Endothelial cell of umbilical vein (primary cell): ENCODE measurements at regions not wholly inside any gene's neighbourhood (a gene's known extent, or its start where the extent isn't known, plus 50 kb on each side); places are given as distances from the start of the nearest gene placed in this dataset.

Experiments used
- BruUV-seq: library from RNA; stranded (reverse); fragments of 400-500 nt; replicated peaks from 2 replicates; lab custom pipeline; 2021; lab: Mats Ljungman, UMichigan
- CTCF ChIA-PET: fragments of 300-600, 350-600 bp; sonication (Branson Sonifier 250); formaldehyde crosslinking; loops from one replicate; lab custom pipeline; 2021; ENCODE audit warnings: antibody characterized with exemption, inconsistent platforms; lab: Charles Lee
- POLR2A ChIA-PET: fragments of 300-600, 350-600 bp; sonication (Branson Sonifier 250); formaldehyde crosslinking; loops from one replicate; lab custom pipeline; 2021; ENCODE audit warnings: antibody characterized with exemption, inconsistent platforms; lab: Charles Lee
- DNase-seq: peaks from one replicate; pipeline ENCODE4 v3.0.0-alpha.2; 2011; ENCODE audit warnings: low read depth, low spot score
- FAIRE-seq: peaks from 2 replicates; lab custom pipeline; 2011; peaks lifted over from hg19 to GRCh38; lab: Jason Lieb, UNC
- H2AFZ ChIP-seq: 2 replicates; pipeline ENCODE4 v1.6.0; 2012; ENCODE audit warnings: low read depth, low read length, control low read depth, inconsistent platforms
- H3K27ac ChIP-seq: 2 replicates; pipeline ENCODE4 v1.5.1; 2011; ENCODE audit warnings: low read depth, mild to moderate bottlenecking, control low read depth, low read length, moderate library complexity; ENCODE audit not compliant: insufficient read depth
- H3K27me3 ChIP-seq, 2 experiments: 2 replicates each; pipeline versions ENCODE4 v1.6.0 to v1.6.1; 2011; ENCODE audit warnings: low read length in 2 of 2, mixed read lengths in 1 of 2; ENCODE audit not compliant: control insufficient read depth in 2 of 2, insufficient read depth in 2 of 2
- H3K36me3 ChIP-seq, 2 experiments: 2 replicates in 1 of 2; 3 replicates in 1 of 2; pipeline ENCODE4 v1.5.1; 2011; ENCODE audit warnings: low read length in 2 of 2, mild to moderate bottlenecking in 1 of 2, moderate library complexity in 1 of 2; ENCODE audit not compliant: control insufficient read depth in 2 of 2, insufficient read depth in 2 of 2; ENCODE audit errors: extremely low read depth in 1 of 2
- H3K4me1 ChIP-seq: 3 replicates; pipeline ENCODE4 v1.5.1; 2011; ENCODE audit warnings: mild to moderate bottlenecking, low read length; ENCODE audit not compliant: control insufficient read depth, insufficient read depth; ENCODE audit errors: extremely low read depth
- H3K4me2 ChIP-seq: 2 replicates; pipeline ENCODE4 v1.6.1; 2011; ENCODE audit warnings: low read length, control low read depth, mixed read lengths; ENCODE audit not compliant: insufficient read depth
- H3K4me3 ChIP-seq, 3 experiments: fragments of 200-600 bp in 1 of 3; sonication (generic), shearing (Covaris generic) in 1 of 3; replicated peaks in 1 of 3; 2 replicates each; pipeline ENCODE4 v1.5.1; 2011 to 2016; ENCODE audit warnings: control low read depth in 3 of 3, low read length in 3 of 3, mild to moderate bottlenecking in 2 of 3, inconsistent platforms in 1 of 3, low read depth in 1 of 3, moderate library complexity in 1 of 3; ENCODE audit not compliant: insufficient read depth in 1 of 3
- H3K79me2 ChIP-seq: 2 replicates; pipeline ENCODE4 v1.6.0; 2012; ENCODE audit warnings: low read length, inconsistent platforms; ENCODE audit not compliant: control insufficient read depth, insufficient read depth
- H3K9ac ChIP-seq: replicated peaks from 2 replicates; pipeline ENCODE3; 2011; ENCODE audit warnings: low read length, control low read depth; ENCODE audit not compliant: insufficient read depth; ENCODE audit errors: extremely low read depth
- H3K9me1 ChIP-seq: replicated peaks from 3 replicates; pipeline ENCODE4 v1.6.0; 2011; ENCODE audit warnings: mild to moderate bottlenecking, low read length; ENCODE audit not compliant: control insufficient read depth, insufficient read depth; ENCODE audit errors: extremely low read depth
- H3K9me3 ChIP-seq: replicated peaks from 2 replicates; pipeline ENCODE4 v1.5.1; 2012; ENCODE audit warnings: low read length, inconsistent platforms; ENCODE audit not compliant: control insufficient read depth, insufficient read depth
- H4K20me1 ChIP-seq: replicated peaks from 2 replicates; pipeline ENCODE3; 2011; ENCODE audit warnings: mild to moderate bottlenecking, low read length; ENCODE audit not compliant: control insufficient read depth, insufficient read depth; ENCODE audit errors: extremely low read depth
- EZH2 ChIP-seq: IDR thresholded peaks from 2 replicates; pipeline ENCODE4 v1.6.1; 2012; ENCODE audit warnings: borderline replicate concordance, low read depth, mild to moderate bottlenecking, moderate library complexity, low read length, inconsistent platforms; ENCODE audit not compliant: severe bottlenecking
- FOS ChIP-seq: IDR thresholded peaks from 2 replicates; pipeline ENCODE4 v1.6.1; 2011; ENCODE audit warnings: mild to moderate bottlenecking, low read length, moderate library complexity, borderline replicate concordance; ENCODE audit not compliant: insufficient read depth
- GATA2 ChIP-seq: IDR thresholded peaks from 2 replicates; pipeline ENCODE4 v1.7.0; 2011; ENCODE audit warnings: low read depth, mild to moderate bottlenecking, moderate library complexity, mixed read lengths, low read length; ENCODE audit not compliant: insufficient read length, insufficient read depth
- JUN ChIP-seq: IDR thresholded peaks from 2 replicates; pipeline ENCODE4 v1.6.1; 2011; ENCODE audit warnings: borderline replicate concordance, low read depth; ENCODE audit not compliant: insufficient read length, insufficient read depth
- MAX ChIP-seq: IDR thresholded peaks from 2 replicates; pipeline ENCODE4 v1.6.1; 2011; ENCODE audit not compliant: insufficient read depth, insufficient read length
- MYC ChIP-seq: IDR thresholded peaks from one replicate; pipeline ENCODE4 v1.6.1; 2011; ENCODE audit warnings: mild to moderate bottlenecking, low read depth, low read length
- POLR2A ChIP-seq: IDR thresholded peaks from 2 replicates; pipeline ENCODE4 v1.6.1; 2012; ENCODE audit warnings: low read depth, mild to moderate bottlenecking, control low read depth, low read length
- POLR2AphosphoS5 ChIP-seq: IDR thresholded peaks from 2 replicates; pipeline ENCODE4 v1.6.1; 2012; ENCODE audit warnings: low read depth, mild to moderate bottlenecking, control low read depth, low read length, moderate library complexity; ENCODE audit not compliant: insufficient read depth
- dilution Hi-C: fragments of 300-500 bp; cut with MboI; formaldehyde crosslinking; loops from one replicate; pipeline ENCODE4 v1.15.0; 2019; ENCODE audit warnings: low sequenced_read_pairs; ENCODE audit not compliant: extremely low pct_ligation_motif_present
- intact Hi-C: fragments of 100-400 bp; cut with micrococcal nuclease; formaldehyde crosslinking; loops from one replicate; pipeline ENCODE4 v1.10.0; 2022

GRCh38 chr17:73797594-73798110 lies 153.4 kb upstream of the SDK2 start:
- no TSS peak for BruUV-seq
- dilution Hi-C loops (no loop called here), intact Hi-C loops (no loop called here)
- Histone ChIP-seq H3K79me2 (no peaks in the 10 kb centered on the region), H2AFZ (no peak overlapping the region), H3K27ac (no peak overlapping the region), H3K9ac (no peak overlapping the region), H3K36me3 (no peaks in the 10 kb centered on the region), H3K4me2 (no peak overlapping the region), H3K9me3 (peaks cover 2% of the 10 kb centered on the region), H4K20me1 (no peaks in the 10 kb centered on the region), H3K4me3 (no peak overlapping the region), H3K27me3 (no peaks in the 10 kb centered on the region), H3K9me1 (no peaks in the 10 kb centered on the region), H3K4me1 (no peaks in the 10 kb centered on the region)
- FAIRE-seq, result no peak
- no peak for DNase-seq
- POLR2A ChIA-PET, result interaction anchor here (0.5 kb wide), 1 partner anchor 408 kb away, joined by 3 read pairs; no protein-coding TSS in a partner anchor
- CTCF ChIA-PET, result no interaction called here
- no peak for TF ChIP-seq POLR2A
- no peak for TF ChIP-seq MYC
- no peak for TF ChIP-seq POLR2AphosphoS5
- no peak for TF ChIP-seq MAX
- no peak for TF ChIP-seq EZH2
- no peak for TF ChIP-seq GATA2
- TF ChIP-seq JUN, result no peak

- ChIA-PET CTCF (no interaction called here), POLR2A (interaction anchor here (0.5 kb wide), 1 partner anchor 408 kb away, joined by 3 read pairs; no protein-coding TSS in a partner anchor)
- no peak overlapping the region for H3K4me2 ChIP-seq
- dilution Hi-C loops, result no loop called here
- no peaks in the 10 kb centered on the region for H3K4me1 ChIP-seq
- DNase-seq (no peak), FAIRE-seq (no peak)
- H3K36me3 ChIP-seq, result no peaks in the 10 kb centered on the region
- no peaks in the 10 kb centered on the region for H4K20me1 ChIP-seq
- no peak overlapping the region for H3K9ac ChIP-seq
- H2AFZ ChIP-seq, result no peak overlapping the region
- no peaks in the 10 kb centered on the region for H3K9me1 ChIP-seq
- no peaks in the 10 kb centered on the region for H3K27me3 ChIP-seq
- peaks cover 2% of the 10 kb centered on the region for H3K9me3 ChIP-seq
- TF ChIP-seq MYC (no peak), JUN (no peak), POLR2A (no peak), FOS (no peak), GATA2 (no peak)
- H3K79me2 ChIP-seq, result no peaks in the 10 kb centered on the region
- H3K27ac ChIP-seq, result no peak overlapping the region
- no peak overlapping the region for H3K4me3 ChIP-seq
- BruUV-seq, result no TSS peak
- intact Hi-C loops, result no loop called here
Observed at GRCh38 chr17:73798111-73798748, 154.0 kb upstream of the SDK2 start.
